ENCODE measurements at regions not wholly inside any gene's neighbourhood (a gene's known extent, or its start where the extent isn't known, plus 50 kb on each side); places are given as distances from the start of the nearest gene placed in this dataset.
A peak's percentile ranks its signal among the peaks of the same experiment; 100 is the strongest.

- ChIA-PET POLR2A (no interaction called here), CTCF (interaction anchor here (1.4 kb wide), 1 partner anchor 141 kb away, joined by 3 read pairs; no protein-coding TSS in a partner anchor)
- no peak overlapping the region for H3K4me3 ChIP-seq (ENCODE audit: low read depth, low read length)
- no peak for DNase-seq (ENCODE audit: low read depth, low spot score)
- TF ChIP-seq CTCF (IDR thresholded peaks at IDR 0.05; ENCODE audit: insufficient read depth, low read length, missing control alignments) = no peak
Observed at GRCh38 chr1:58928514-58928913, 144.7 kb upstream of the JUN start.

- no peak overlapping the region for H3K4me3 ChIP-seq (ENCODE audit: low read depth, low read length)
- no peak for TF ChIP-seq CTCF (IDR thresholded peaks at IDR 0.05; ENCODE audit: insufficient read depth, low read length, missing control alignments)
- POLR2A ChIA-PET = no interaction called here
- DNase-seq (ENCODE audit: low read depth, low spot score) = no peak
- CTCF ChIA-PET = interaction anchor here (1.4 kb wide), 1 partner anchor 142 kb away, joined by 3 read pairs; no protein-coding TSS in a partner anchor
Observed at GRCh38 chr1:58929671-58930325, 146.0 kb upstream of the JUN start.

DNA sequence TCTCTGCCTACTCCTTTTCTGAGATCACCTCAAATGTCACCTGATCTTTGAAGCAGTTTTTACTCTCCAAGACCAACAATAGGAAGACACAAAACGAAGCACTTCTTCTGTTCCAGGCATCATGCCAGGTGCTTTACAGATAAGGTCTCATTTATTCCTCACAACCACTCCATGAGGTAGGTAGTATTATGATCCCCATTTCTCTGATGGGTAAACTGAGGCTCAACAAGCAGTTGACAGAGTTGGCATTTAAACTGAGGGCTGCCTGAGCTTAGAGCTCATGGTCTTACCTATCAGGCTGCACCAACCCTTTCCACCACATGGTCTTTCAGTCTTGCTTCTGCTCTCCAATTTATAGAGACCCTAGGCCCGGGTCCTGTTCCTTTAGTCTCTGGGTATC lies 147.2 kb upstream of the JUN start:
- DNase-seq (ENCODE audit: low read depth, low spot score) = no peak
- ChIA-PET CTCF (no interaction called here), POLR2A (no interaction called here)
- no peak for TF ChIP-seq CTCF (IDR thresholded peaks at IDR 0.05; ENCODE audit: insufficient read depth, low read length, missing control alignments)
- no peak overlapping the region for H3K4me3 ChIP-seq (ENCODE audit: low read depth, low read length)

DNA sequence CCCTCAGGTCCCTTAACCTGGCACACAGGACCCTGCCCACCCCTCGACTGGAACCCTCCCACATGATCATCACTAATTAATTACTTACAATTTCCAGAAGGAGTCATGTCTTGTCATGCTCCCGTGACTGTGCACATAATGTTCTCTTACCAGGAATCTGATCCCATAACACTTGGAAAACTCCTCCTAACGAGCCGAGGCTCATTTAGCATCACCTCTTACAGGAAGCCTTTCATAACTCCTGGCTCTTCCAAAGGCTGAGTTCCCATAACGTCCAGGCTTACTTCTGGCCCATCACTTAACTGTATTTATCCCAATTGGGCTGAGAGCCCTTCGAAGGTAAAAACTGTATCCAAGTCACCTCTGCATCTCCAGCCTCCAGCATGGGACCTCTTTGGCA lies 147.9 kb upstream of the JUN start:
- DNase-seq (ENCODE audit: low read depth, low spot score) = no peak
- H3K4me3 ChIP-seq (ENCODE audit: low read depth, low read length) = no peak overlapping the region
- ChIA-PET CTCF (no interaction called here), POLR2A (no interaction called here)
- TF ChIP-seq CTCF (IDR thresholded peaks at IDR 0.05; ENCODE audit: insufficient read depth, low read length, missing control alignments) = no peak

DNA sequence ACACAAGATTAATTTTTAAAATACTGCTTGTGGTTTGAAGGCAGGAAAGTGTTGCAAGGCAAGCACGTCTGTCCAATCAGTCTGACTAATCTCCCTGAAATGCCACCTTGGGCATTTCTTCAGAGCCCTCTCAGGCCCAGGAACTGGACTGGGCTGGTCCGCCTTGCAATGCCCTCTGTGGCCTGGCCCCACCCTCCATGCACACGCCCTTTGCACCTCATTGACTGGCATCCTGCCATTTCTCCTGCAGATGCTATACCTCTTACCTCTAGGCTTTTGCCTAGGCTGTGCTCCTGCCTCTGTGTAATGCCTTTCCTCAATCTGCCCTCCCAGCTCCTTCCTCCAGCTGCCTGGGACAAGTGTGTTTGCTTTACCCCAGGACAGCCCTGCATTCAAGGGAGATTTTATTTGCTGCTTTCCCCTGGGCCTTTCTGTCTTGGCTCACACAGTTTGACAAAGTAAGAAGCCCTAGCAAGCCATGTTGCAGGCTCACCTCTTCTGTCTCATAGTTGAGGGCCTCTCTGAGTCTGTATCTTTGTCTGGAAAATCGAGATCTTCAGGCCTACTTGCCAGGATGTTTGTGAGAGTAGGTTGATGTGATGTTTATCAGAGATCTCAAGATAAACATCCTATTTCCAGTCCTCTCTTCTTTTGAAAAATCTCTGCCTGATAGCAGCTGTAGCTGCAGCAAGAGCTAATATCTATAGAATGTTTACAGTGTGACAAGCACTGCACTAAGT lies 149.2 kb upstream of the JUN start:
- peak; percentile 62 for DNase-seq (ENCODE audit: low read depth, low spot score)
- POLR2A ChIA-PET = no interaction called here
- CTCF ChIA-PET = interaction anchor here (1.0 to 1.1 kb wide), 2 partner anchors 521 to 826 kb away, joined by 3 to 4 read pairs; no protein-coding TSS in a partner anchor
- H3K4me3 ChIP-seq (ENCODE audit: low read depth, low read length) = no peak overlapping the region
- no peak for TF ChIP-seq CTCF (IDR thresholded peaks at IDR 0.05; ENCODE audit: insufficient read depth, low read length, missing control alignments)

GRCh38 chr1:58933599-58933926 lies 149.7 kb upstream of the JUN start:
- DNase-seq (ENCODE audit: low read depth, low spot score) = no peak
- CTCF ChIA-PET = interaction anchor here (1.0 to 1.1 kb wide), 2 partner anchors 520 to 826 kb away, joined by 3 to 4 read pairs; no protein-coding TSS in a partner anchor
- POLR2A ChIA-PET = no interaction called here
- TF ChIP-seq CTCF (IDR thresholded peaks at IDR 0.05; ENCODE audit: insufficient read depth, low read length, missing control alignments) = no peak
- H3K4me3 ChIP-seq (ENCODE audit: low read depth, low read length) = no peak overlapping the region
